ENCODE measurements at regions not wholly inside any gene's neighbourhood (a gene's known extent, or its start where the extent isn't known, plus 50 kb on each side); places are given as distances from the start of the nearest gene placed in this dataset.

DNA sequence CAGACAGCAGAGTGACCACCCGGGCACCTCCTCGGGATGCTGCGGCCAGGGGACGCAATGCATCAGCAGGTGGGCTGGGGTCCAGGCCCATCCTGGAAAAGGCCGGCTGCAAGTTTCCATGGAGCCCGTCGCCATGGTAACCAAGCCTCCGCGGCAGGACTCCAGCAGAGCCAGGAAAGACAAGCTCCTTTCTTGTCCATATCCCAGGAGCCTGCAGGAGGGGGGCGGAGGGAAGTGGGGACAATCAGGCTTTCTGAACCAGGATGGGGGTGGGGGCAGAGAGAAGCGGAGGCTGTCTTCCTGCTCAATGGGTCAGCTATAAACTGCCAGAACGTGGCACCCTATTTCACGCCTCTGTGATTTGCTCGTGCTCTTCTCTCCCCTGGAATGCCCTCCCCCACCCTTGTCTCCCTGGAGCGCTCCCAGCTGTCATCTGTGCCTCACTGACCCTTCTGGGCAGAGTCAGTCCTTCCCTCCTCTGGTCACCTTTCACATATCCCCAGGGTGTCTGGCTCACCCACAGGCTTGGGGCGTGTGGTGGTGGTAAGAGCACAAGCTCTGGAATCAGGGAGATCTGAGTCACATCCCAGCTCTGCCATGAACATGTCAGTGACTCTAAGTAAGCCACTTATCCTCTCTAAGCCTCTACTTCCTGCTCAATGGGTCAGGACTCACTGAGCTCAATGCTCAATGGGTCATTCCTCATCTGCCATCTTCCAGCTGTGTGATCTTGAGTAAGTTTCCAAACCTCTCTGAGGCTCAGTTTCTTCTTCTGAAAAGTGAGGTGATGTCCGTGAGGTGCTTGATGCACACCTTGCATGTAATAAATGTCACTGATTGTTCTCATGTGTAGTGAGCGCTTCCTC is 58.9 kb upstream of the LAPTM5 start:
- no peak for DNase-seq (ENCODE audit: extremely low spot score)
- intact Hi-C loops (cut with DNase I), result no loop called here
- no peaks in the 10 kb centered on the region for H3K9me3 ChIP-seq
- H3K4me1 ChIP-seq, result peaks cover 17 to 59% (median 57%) of the 10 kb centered on the region in 4 donors
- no peaks in the 10 kb centered on the region for H3K36me3 ChIP-seq
- H3K4me3 ChIP-seq, result no peak overlapping the region
- WGBS, result 16% methylated on average over 15 of the region's 18 CpGs
- peak overlapping the region; percentile 77 to 97 (median 92) for H3K27ac ChIP-seq (replicated peaks in 1 of 4)
- H3K27me3 ChIP-seq, result no peaks in the 10 kb centered on the region
- TF ChIP-seq POLR2A (IDR thresholded peaks at IDR 0.05; ENCODE audit: low read depth) (no peak), POLR2AphosphoS5 (IDR thresholded peaks at IDR 0.05) (peak; percentile 15 to 34), EP300 (IDR thresholded peaks at IDR 0.05) (no peak)
- TF ChIP-seq, protein P1, sequence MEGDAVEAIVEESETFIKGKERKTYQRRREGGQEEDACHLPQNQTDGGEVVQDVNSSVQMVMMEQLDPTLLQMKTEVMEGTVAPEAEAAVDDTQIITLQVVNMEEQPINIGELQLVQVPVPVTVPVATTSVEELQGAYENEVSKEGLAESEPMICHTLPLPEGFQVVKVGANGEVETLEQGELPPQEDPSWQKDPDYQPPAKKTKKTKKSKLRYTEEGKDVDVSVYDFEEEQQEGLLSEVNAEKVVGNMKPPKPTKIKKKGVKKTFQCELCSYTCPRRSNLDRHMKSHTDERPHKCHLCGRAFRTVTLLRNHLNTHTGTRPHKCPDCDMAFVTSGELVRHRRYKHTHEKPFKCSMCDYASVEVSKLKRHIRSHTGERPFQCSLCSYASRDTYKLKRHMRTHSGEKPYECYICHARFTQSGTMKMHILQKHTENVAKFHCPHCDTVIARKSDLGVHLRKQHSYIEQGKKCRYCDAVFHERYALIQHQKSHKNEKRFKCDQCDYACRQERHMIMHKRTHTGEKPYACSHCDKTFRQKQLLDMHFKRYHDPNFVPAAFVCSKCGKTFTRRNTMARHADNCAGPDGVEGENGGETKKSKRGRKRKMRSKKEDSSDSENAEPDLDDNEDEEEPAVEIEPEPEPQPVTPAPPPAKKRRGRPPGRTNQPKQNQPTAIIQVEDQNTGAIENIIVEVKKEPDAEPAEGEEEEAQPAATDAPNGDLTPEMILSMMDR (IDR thresholded peaks at IDR 0.05), result no peak

DNA sequence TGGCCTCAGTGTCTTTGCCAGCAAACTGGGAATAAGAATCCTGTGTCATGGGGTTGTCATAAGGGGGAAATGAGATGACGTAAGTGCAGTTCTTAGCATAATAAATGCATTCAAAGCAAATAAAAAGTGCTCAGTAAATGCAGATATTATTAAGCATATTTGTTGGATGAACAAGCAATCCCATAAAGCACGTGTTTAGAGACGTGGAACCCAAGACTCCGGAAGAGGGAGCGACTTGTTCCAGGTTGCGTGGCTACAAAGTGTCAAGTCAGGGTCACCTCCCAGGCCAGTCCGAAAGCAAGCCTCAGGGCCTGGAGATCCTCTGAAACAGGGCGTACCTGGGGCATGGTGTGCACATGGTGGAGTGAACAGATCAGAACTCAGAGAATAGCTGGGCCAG is 58.0 kb upstream of the LAPTM5 start:
- H3K27ac ChIP-seq (replicated peaks in 1 of 4), result peak overlapping the region in 3 of 4 donors; percentile 89 to 97 (median 96)
- TF ChIP-seq POLR2AphosphoS5 (IDR thresholded peaks at IDR 0.05) (no peak), EP300 (IDR thresholded peaks at IDR 0.05) (no peak), POLR2A (IDR thresholded peaks at IDR 0.05; ENCODE audit: low read depth) (no peak)
- TF ChIP-seq, protein P1 (IDR thresholded peaks at IDR 0.05), result no peak
- intact Hi-C loops (cut with DNase I), result no loop called here
- no peaks in the 10 kb centered on the region for H3K36me3 ChIP-seq
- no peaks in the 10 kb centered on the region for H3K9me3 ChIP-seq
- no peak overlapping the region for H3K4me3 ChIP-seq
- peaks cover 17 to 50% (median 49%) of the 10 kb centered on the region in 4 donors for H3K4me1 ChIP-seq
- DNase-seq (ENCODE audit: extremely low spot score), result no peak
- 90% methylated on average over 8 of the region's 8 CpGs for WGBS
- H3K27me3 ChIP-seq, result no peaks in the 10 kb centered on the region

DNA sequence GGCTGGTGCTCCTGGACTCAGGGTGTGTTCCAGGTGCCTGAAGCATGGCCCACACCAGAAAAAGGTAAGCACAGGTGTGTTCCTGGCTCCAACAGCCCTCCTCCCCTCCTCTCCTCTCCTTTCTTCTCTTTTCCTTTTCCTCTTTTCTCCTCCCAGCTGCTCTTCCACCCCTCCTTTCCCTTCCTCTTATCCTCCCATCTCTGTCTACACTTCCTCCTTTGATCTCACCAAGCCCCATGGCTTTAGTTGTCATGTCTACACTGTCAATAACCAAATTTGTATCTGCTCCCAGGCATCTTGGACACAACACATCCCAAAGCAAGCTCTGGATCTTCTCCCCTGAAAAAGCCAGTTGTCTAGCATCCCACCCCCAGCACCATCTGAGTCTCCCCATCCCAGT is 56.7 kb upstream of the LAPTM5 start:
- H3K4me3 ChIP-seq, result no peak overlapping the region
- H3K36me3 ChIP-seq, result no peaks in the 10 kb centered on the region
- no peak for DNase-seq (ENCODE audit: extremely low spot score)
- intact Hi-C loops (cut with DNase I), result no loop called here
- no peaks in the 10 kb centered on the region for H3K9me3 ChIP-seq
- no peaks in the 10 kb centered on the region for H3K27me3 ChIP-seq
- no peak for TF ChIP-seq POLR2AphosphoS5 (IDR thresholded peaks at IDR 0.05)
- no peak for TF ChIP-seq POLR2A (IDR thresholded peaks at IDR 0.05; ENCODE audit: low read depth)
- TF ChIP-seq, protein P1 (IDR thresholded peaks at IDR 0.05), result no peak
- TF ChIP-seq EP300 (IDR thresholded peaks at IDR 0.05), result no peak
- H3K27ac ChIP-seq (replicated peaks in 1 of 4), result no peak overlapping the region
- H3K4me1 ChIP-seq, result peaks cover 28 to 50% (median 48%) of the 10 kb centered on the region in 4 donors

DNA sequence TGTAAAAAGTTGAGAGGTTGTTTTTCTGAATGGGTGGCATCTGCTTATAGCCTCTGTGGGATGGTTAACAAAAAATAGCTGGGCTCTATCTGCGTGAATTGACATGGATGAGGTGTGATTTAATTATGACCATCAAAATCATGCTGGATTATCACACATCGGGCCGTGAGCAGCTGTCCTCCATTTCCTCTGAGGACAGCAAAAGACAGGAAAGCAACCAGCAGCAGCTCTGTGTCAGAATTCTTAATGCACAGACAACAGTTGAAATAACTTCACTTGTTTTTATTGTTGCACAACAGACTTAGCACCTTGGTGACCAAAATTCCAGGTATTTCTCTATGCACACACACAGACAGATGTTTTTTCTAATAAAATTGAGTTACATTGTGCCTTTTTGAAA is 54.5 kb upstream of the LAPTM5 start:
- H3K27me3 ChIP-seq, result no peaks in the 10 kb centered on the region
- no peak for TF ChIP-seq POLR2A (IDR thresholded peaks at IDR 0.05; ENCODE audit: low read depth)
- no peak for TF ChIP-seq EP300 (IDR thresholded peaks at IDR 0.05)
- no peak for TF ChIP-seq POLR2AphosphoS5 (IDR thresholded peaks at IDR 0.05)
- TF ChIP-seq, protein P1 (IDR thresholded peaks at IDR 0.05), result no peak
- H3K4me3 ChIP-seq, result no peak overlapping the region
- no peaks in the 10 kb centered on the region for H3K9me3 ChIP-seq
- no peaks in the 10 kb centered on the region for H3K36me3 ChIP-seq
- intact Hi-C loops (cut with DNase I), result no loop called here
- H3K27ac ChIP-seq (replicated peaks in 1 of 4), result no peak overlapping the region
- WGBS, result 52% methylated on average over 3 of the region's 3 CpGs
- H3K4me1 ChIP-seq, result peaks cover 40 to 50% (median 48%) of the 10 kb centered on the region in 4 donors
- DNase-seq (ENCODE audit: extremely low spot score), result no peak
